ENCODE measurements at regions not wholly inside any gene's neighbourhood (a gene's known extent, or its start where the extent isn't known, plus 50 kb on each side); places are given as distances from the start of the nearest gene placed in this dataset.

DNA sequence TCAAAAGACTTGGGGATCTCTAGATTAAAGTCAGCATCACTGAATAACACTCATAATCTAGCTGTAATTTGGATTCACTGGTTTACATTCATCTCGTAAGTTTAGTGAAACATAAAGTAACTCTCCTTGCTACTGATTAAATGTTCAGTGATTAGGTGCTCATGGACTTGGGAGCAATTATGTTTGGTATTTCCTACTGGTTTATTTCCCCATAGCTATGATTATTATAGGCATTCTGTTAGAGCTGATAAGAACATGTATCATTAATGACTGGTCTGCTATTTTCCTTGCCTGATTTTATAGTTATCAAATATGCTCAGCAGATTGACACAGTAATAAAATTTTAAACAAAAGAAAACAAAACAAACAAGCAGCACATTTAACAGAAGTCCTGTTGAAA lies 334.7 kb upstream of the SLC8A1 start:
- TF ChIP-seq, protein P1, sequence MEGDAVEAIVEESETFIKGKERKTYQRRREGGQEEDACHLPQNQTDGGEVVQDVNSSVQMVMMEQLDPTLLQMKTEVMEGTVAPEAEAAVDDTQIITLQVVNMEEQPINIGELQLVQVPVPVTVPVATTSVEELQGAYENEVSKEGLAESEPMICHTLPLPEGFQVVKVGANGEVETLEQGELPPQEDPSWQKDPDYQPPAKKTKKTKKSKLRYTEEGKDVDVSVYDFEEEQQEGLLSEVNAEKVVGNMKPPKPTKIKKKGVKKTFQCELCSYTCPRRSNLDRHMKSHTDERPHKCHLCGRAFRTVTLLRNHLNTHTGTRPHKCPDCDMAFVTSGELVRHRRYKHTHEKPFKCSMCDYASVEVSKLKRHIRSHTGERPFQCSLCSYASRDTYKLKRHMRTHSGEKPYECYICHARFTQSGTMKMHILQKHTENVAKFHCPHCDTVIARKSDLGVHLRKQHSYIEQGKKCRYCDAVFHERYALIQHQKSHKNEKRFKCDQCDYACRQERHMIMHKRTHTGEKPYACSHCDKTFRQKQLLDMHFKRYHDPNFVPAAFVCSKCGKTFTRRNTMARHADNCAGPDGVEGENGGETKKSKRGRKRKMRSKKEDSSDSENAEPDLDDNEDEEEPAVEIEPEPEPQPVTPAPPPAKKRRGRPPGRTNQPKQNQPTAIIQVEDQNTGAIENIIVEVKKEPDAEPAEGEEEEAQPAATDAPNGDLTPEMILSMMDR (IDR thresholded peaks at IDR 0.05): no peak
- TF ChIP-seq POLR2A (IDR thresholded peaks at IDR 0.05) (no peak), EP300 (IDR thresholded peaks at IDR 0.05) (no peak)
